GM18868 (cell line): ENCODE measurements at regions not wholly inside any gene's neighbourhood (a gene's known extent, or its start where the extent isn't known, plus 50 kb on each side); places are given as distances from the start of the nearest gene placed in this dataset.

Source experiments
- ATAC-seq: cut with Tn5 transposase; IDR thresholded peaks from one replicate; pipeline ENCODE4 v1.9.1; 2021; ENCODE audit warnings: mild to moderate bottlenecking, moderate library complexity; ENCODE audit not compliant: unreplicated experiment

- peak; percentile 63 for ATAC-seq
These were observed 160.6 kb upstream of the USP24 start for GRCh38 chr1:55375617-55376258.

GRCh38 chr1:55374801-55375616, 159.8 kb upstream of the USP24 start:
- ATAC-seq: no peak

- no peak for ATAC-seq
These were observed 159.1 kb upstream of the USP24 start for GRCh38 chr1:55374216-55374615.

GRCh38 chr1:55369474-55369873, 154.3 kb upstream of the USP24 start:
- no peak for ATAC-seq

- ATAC-seq: no peak
These were observed 153.5 kb upstream of the USP24 start for GRCh38 chr1:55368698-55369097.

- ATAC-seq: no peak
These were observed 152.1 kb upstream of the USP24 start for GRCh38 chr1:55367273-55367672.

GRCh38 chr1:55364216-55364615, 149.1 kb upstream of the USP24 start:
- no peak for ATAC-seq

- ATAC-seq: no peak
These were observed 148.1 kb upstream of the USP24 start for GRCh38 chr1:55363268-55363667.

GRCh38 chr1:55362558-55362957, 147.4 kb upstream of the USP24 start:
- ATAC-seq: no peak

GRCh38 chr1:55359611-55360010, 144.4 kb upstream of the USP24 start:
- no peak for ATAC-seq

GRCh38 chr1:55358581-55358980, 143.4 kb upstream of the USP24 start:
- no peak for ATAC-seq

- no peak for ATAC-seq
These were observed 140.4 kb upstream of the USP24 start for GRCh38 chr1:55355549-55355948.

GRCh38 chr1:55353707-55354620, 138.8 kb upstream of the USP24 start:
- no peak for ATAC-seq

- no peak for ATAC-seq
These were observed 137.6 kb upstream of the USP24 start for GRCh38 chr1:55352811-55353180.

- no peak for ATAC-seq
These were observed 137.1 kb upstream of the USP24 start for GRCh38 chr1:55352080-55352810.

- no peak for ATAC-seq
These were observed 133.2 kb upstream of the USP24 start for GRCh38 chr1:55348356-55348755.

GRCh38 chr1:55347866-55348265, 132.7 kb upstream of the USP24 start:
- no peak for ATAC-seq

- no peak for ATAC-seq
These were observed 131.9 kb upstream of the USP24 start for GRCh38 chr1:55347041-55347440.

GRCh38 chr1:55346586-55346985, 131.4 kb upstream of the USP24 start:
- ATAC-seq: no peak

- ATAC-seq: no peak
These were observed 124.5 kb upstream of the USP24 start for GRCh38 chr1:55339681-55340080.

- ATAC-seq: no peak
These were observed 123.3 kb upstream of the USP24 start for GRCh38 chr1:55338448-55338820.
